Ovary (tissue), 3 donors: ENCODE measurements at regions not wholly inside any gene's neighbourhood (a gene's known extent, or its start where the extent isn't known, plus 50 kb on each side); places are given as distances from the start of the nearest gene placed in this dataset.

Experiments
- POLR2A ChIP-seq: fragments of 450-650 bp; IDR thresholded peaks from one replicate; pipeline ENCODE4 v1.6.1; 2017; ENCODE audit warnings: antibody characterized with exemption, mild to moderate bottlenecking, moderate library complexity
- TF ChIP-seq, protein P1 (sequence below), 3 donors: fragments of 450-650 bp in 2 of 3; fragments of 200-600 bp in 1 of 3; IDR thresholded peaks; one replicate each; pipeline versions ENCODE4 v1.5.1 to v1.8.0; 2016 to 2022; ENCODE audit warnings: antibody characterized with exemption in 3 of 3, mild to moderate bottlenecking in 1 of 3
- donor health status: DM: no; HTN: no; CAD: no.

DNA sequence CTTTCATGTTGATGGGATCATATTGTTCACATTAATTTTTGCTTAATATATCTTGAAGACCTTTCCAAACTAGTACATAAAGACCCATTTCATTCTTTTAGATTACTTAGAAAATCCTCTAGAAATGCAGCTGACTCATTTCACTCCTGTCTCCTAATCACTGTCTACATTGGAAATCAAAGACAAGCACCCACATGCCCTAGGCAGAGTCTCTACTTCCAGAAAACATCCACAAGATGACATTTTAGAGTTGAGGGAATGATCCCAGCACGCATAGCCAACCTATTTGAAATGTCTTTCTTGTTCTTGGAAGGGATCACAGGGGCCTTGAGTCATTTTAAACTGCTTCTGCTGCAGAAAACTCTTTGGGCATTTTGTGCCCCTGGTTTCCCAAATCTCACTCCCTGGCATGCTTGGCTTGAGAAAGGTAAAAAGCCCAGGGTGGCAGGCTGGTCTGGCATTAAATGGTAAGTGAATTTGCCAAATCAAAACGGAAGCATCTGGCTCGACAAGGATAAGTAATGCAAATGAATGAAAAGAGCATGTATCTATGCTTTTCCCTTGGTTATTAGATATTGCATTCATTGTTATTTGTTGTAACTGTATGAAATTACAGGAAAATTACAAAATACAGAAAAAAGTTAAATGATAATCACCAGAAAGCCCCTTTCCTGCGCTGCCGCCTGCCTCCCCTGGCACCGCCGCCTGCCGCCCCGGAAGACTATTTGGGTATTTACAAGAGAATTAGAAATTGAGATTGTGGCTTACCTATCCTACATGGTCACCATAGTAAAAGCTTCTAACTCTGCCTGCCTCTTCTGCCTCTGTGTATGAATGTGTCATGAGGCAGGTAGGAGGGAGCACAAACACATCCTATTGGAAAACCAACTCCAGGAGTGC lies 225.3 kb downstream of the PTEN start:
- TF ChIP-seq, protein P1, sequence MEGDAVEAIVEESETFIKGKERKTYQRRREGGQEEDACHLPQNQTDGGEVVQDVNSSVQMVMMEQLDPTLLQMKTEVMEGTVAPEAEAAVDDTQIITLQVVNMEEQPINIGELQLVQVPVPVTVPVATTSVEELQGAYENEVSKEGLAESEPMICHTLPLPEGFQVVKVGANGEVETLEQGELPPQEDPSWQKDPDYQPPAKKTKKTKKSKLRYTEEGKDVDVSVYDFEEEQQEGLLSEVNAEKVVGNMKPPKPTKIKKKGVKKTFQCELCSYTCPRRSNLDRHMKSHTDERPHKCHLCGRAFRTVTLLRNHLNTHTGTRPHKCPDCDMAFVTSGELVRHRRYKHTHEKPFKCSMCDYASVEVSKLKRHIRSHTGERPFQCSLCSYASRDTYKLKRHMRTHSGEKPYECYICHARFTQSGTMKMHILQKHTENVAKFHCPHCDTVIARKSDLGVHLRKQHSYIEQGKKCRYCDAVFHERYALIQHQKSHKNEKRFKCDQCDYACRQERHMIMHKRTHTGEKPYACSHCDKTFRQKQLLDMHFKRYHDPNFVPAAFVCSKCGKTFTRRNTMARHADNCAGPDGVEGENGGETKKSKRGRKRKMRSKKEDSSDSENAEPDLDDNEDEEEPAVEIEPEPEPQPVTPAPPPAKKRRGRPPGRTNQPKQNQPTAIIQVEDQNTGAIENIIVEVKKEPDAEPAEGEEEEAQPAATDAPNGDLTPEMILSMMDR (IDR thresholded peaks at IDR 0.05) = no peak
- TF ChIP-seq POLR2A = no peak
